Endothelial cell of umbilical vein (primary cell): ENCODE measurements at regions not wholly inside any gene's neighbourhood (a gene's known extent, or its start where the extent isn't known, plus 50 kb on each side); places are given as distances from the start of the nearest gene placed in this dataset.

Source experiments
- CTCF ChIP-seq, 2 donors: IDR thresholded peaks; 1 replicate in 1 of 2; 2 replicates in 1 of 2; pipeline ENCODE4 v1.5.1; 2011; ENCODE audit warnings: low read length in 2 of 2, mild to moderate bottlenecking in 2 of 2, moderate library complexity in 2 of 2, control low read depth in 1 of 2, inconsistent platforms in 1 of 2, low read depth in 1 of 2; ENCODE audit not compliant: insufficient read depth in 1 of 2; ENCODE audit errors: extremely low read depth in 1 of 2
- GATA2 ChIP-seq: IDR thresholded peaks from 2 replicates; pipeline ENCODE4 v1.7.0; 2011; ENCODE audit warnings: low read depth, mild to moderate bottlenecking, moderate library complexity, mixed read lengths, low read length; ENCODE audit not compliant: insufficient read length, insufficient read depth
- JUN ChIP-seq: IDR thresholded peaks from 2 replicates; pipeline ENCODE4 v1.6.1; 2011; ENCODE audit warnings: borderline replicate concordance, low read depth; ENCODE audit not compliant: insufficient read length, insufficient read depth
- MAX ChIP-seq: IDR thresholded peaks from 2 replicates; pipeline ENCODE4 v1.6.1; 2011; ENCODE audit not compliant: insufficient read depth, insufficient read length
- POLR2A ChIP-seq: IDR thresholded peaks from 2 replicates; pipeline ENCODE4 v1.6.1; 2012; ENCODE audit warnings: low read depth, mild to moderate bottlenecking, control low read depth, low read length
- POLR2AphosphoS5 ChIP-seq: IDR thresholded peaks from 2 replicates; pipeline ENCODE4 v1.6.1; 2012; ENCODE audit warnings: low read depth, mild to moderate bottlenecking, control low read depth, low read length, moderate library complexity; ENCODE audit not compliant: insufficient read depth

- TF ChIP-seq CTCF (IDR thresholded peaks at IDR 0.05; ENCODE audit: extremely low read depth in 1 of 2, insufficient read depth in 1 of 2, low read depth in 1 of 2, low read length in 2 of 2) (no peak), POLR2A (no peak), JUN (no peak), GATA2 (no peak), POLR2AphosphoS5 (no peak), MAX (no peak)
Measured at GRCh38 chr22:27194096-27194748, 536.8 kb downstream of the MIAT start.
